IMR-90 (cell line): ENCODE measurements at regions not wholly inside any gene's neighbourhood (a gene's known extent, or its start where the extent isn't known, plus 50 kb on each side); places are given as distances from the start of the nearest gene placed in this dataset.

Source experiments
- ATAC-seq: fragments of 200-7000 bp; cut with Tn5 transposase; 2 replicates; pipeline ENCODE4 v1.9.1; 2020; ENCODE audit warnings: low read depth, mild to moderate bottlenecking, moderate library complexity
- BruUV-seq: library from RNA; stranded (reverse); fragments of 400-500 nt; replicated peaks from 2 replicates; lab custom pipeline; 2021; lab: Mats Ljungman, UMichigan
- CTCF ChIA-PET: fragments of 300-600 bp; formaldehyde crosslinking; extraction: SDS; loops from one replicate; lab custom pipeline; 2021; ENCODE audit warnings: antibody characterized with exemption; lab: Yijun Ruan, JAX
- POLR2A ChIA-PET: fragments of 300-600 bp; sonication (Branson Sonifier 250); formaldehyde crosslinking; loops from one replicate; lab custom pipeline; 2022; ENCODE audit warnings: antibody characterized with exemption; ENCODE audit not compliant: unreplicated experiment; lab: Charles Lee
- DNase-seq: peaks from one replicate; pipeline ENCODE4 v3.0.0; 2013
- H2AFZ ChIP-seq: replicated peaks from 2 replicates; pipeline ENCODE3; 2013; ENCODE audit warnings: low read length, mild to moderate bottlenecking; ENCODE audit not compliant: poor library complexity
- H2AK5ac ChIP-seq: 2 replicates; pipeline ENCODE4 v1.6.1; 2013; ENCODE audit warnings: low read depth, low read length, inconsistent platforms
- H2AK9ac ChIP-seq: replicated peaks from 2 replicates; pipeline ENCODE3; 2013; ENCODE audit warnings: mild to moderate bottlenecking, low read depth, low read length, moderate library complexity; ENCODE audit not compliant: poor library complexity
- H2BK120ac ChIP-seq: 2 replicates; pipeline ENCODE4 v1.6.1; 2013; ENCODE audit warnings: low read depth, low read length, inconsistent platforms
- H2BK15ac ChIP-seq: 3 replicates; pipeline ENCODE4 v1.6.1; 2013; ENCODE audit warnings: low read depth, low read length, inconsistent platforms
- H2BK20ac ChIP-seq: 2 replicates; pipeline ENCODE4 v1.6.1; 2013; ENCODE audit warnings: low read depth, mild to moderate bottlenecking, inconsistent platforms, low read length, moderate library complexity
- H2BK5ac ChIP-seq: 2 replicates; pipeline ENCODE4 v1.6.1; 2013; ENCODE audit warnings: mild to moderate bottlenecking, low read depth, low read length, inconsistent platforms; ENCODE audit not compliant: poor library complexity, severe bottlenecking
- H3K14ac ChIP-seq: replicated peaks from 2 replicates; pipeline ENCODE4 v1.6.1; 2013; ENCODE audit warnings: low read depth, low read length, inconsistent platforms
- H3K18ac ChIP-seq: 2 replicates; pipeline ENCODE4 v1.6.1; 2013; ENCODE audit warnings: low read depth, low read length, control low read depth
- H3K23ac ChIP-seq: 2 replicates; pipeline ENCODE4 v1.6.1; 2013; ENCODE audit warnings: low read depth, low read length, inconsistent platforms
- H3K27ac ChIP-seq: 2 replicates; pipeline ENCODE4 v1.5.1; 2013; ENCODE audit warnings: mild to moderate bottlenecking, control low read depth, low read length; ENCODE audit not compliant: insufficient read depth
- H3K27me3 ChIP-seq: 2 replicates; pipeline ENCODE4 v1.6.1; 2013; ENCODE audit warnings: low read length; ENCODE audit not compliant: control insufficient read depth, insufficient read depth
- H3K36me3 ChIP-seq: 2 replicates; pipeline ENCODE4 v1.6.1; 2013; ENCODE audit warnings: low read length, mixed read lengths; ENCODE audit not compliant: control insufficient read depth, insufficient read depth
- H3K4ac ChIP-seq: 2 replicates; pipeline ENCODE4 v1.6.1; 2013; ENCODE audit warnings: low read depth, low read length, inconsistent platforms
- H3K4me1 ChIP-seq: 2 replicates; pipeline ENCODE4 v1.6.1; 2013; ENCODE audit warnings: low read length, mixed read lengths; ENCODE audit not compliant: control insufficient read depth, insufficient read depth
- H3K4me2 ChIP-seq: 2 replicates; pipeline ENCODE4 v1.6.1; 2013; ENCODE audit warnings: low read depth, mild to moderate bottlenecking, control low read depth, low read length, moderate library complexity
- H3K4me3 ChIP-seq: 2 replicates; pipeline ENCODE4 v1.5.1; 2013; ENCODE audit warnings: low read depth, mild to moderate bottlenecking, control low read depth, low read length, moderate library complexity; ENCODE audit not compliant: insufficient read depth
- H3K56ac ChIP-seq: 2 replicates; pipeline ENCODE4 v1.6.1; 2013; ENCODE audit warnings: low read length, inconsistent platforms; ENCODE audit not compliant: insufficient read depth; ENCODE audit errors: extremely low read depth
- H3K79me1 ChIP-seq, 2 experiments: 2 replicates each; pipeline ENCODE4 v1.6.1; 2013; ENCODE audit warnings: low read length in 2 of 2, inconsistent platforms in 1 of 2, low read depth in 1 of 2
- H3K9ac ChIP-seq: 2 replicates; pipeline ENCODE4 v1.6.1; 2013; ENCODE audit warnings: low read depth, low read length, control low read depth
- H3K9me1 ChIP-seq: 2 replicates; pipeline ENCODE4 v1.6.1; 2013; ENCODE audit warnings: low read length, inconsistent platforms; ENCODE audit not compliant: insufficient read depth
- H3K9me3 ChIP-seq: 2 replicates; pipeline ENCODE4 v1.6.1; 2013; ENCODE audit warnings: low read length; ENCODE audit not compliant: control insufficient read depth, insufficient read depth
- H4K20me1 ChIP-seq: 2 replicates; pipeline ENCODE4 v1.6.1; 2013; ENCODE audit warnings: low read length, inconsistent platforms; ENCODE audit not compliant: insufficient read depth
- H4K5ac ChIP-seq: 2 replicates; pipeline ENCODE4 v1.6.1; 2013; ENCODE audit warnings: mild to moderate bottlenecking, low read depth, low read length, control low read depth
- H4K8ac ChIP-seq, 2 experiments: 2 replicates each; pipeline ENCODE4 v1.6.1; 2013; ENCODE audit warnings: low read depth in 2 of 2, low read length in 2 of 2, control low read depth in 1 of 2, inconsistent platforms in 1 of 2
- H4K91ac ChIP-seq: 2 replicates; pipeline ENCODE4 v1.6.1; 2013; ENCODE audit warnings: low read depth, low read length, inconsistent platforms; ENCODE audit not compliant: insufficient read depth
- BHLHE40 ChIP-seq: fragments of 150-350 bp; IDR thresholded peaks from 2 replicates; pipeline ENCODE4 v1.6.1; 2016; ENCODE audit warnings: mild to moderate bottlenecking, low read depth, low read length
- ELK1 ChIP-seq: fragments of 150-350 bp; IDR thresholded peaks from 2 replicates; pipeline ENCODE4 v1.6.1; 2016; ENCODE audit warnings: low read depth, mild to moderate bottlenecking, low read length, moderate library complexity, borderline replicate concordance
- MAZ ChIP-seq: IDR thresholded peaks from 2 replicates; pipeline ENCODE4 v1.6.1; 2012; ENCODE audit warnings: low read depth, mild to moderate bottlenecking, low read length, improper control_type of control experiment, moderate library complexity, borderline replicate concordance
- MXI1 ChIP-seq: IDR thresholded peaks from 2 replicates; pipeline ENCODE4 v1.6.1; 2012; ENCODE audit warnings: low read depth, mild to moderate bottlenecking, low read length, moderate library complexity, borderline replicate concordance
- NFE2L2 ChIP-seq: fragments of 150-350 bp; IDR thresholded peaks from 2 replicates; pipeline ENCODE4 v1.6.1; 2016; ENCODE audit warnings: low read depth, mild to moderate bottlenecking, low read length
- POLR2A ChIP-seq: IDR thresholded peaks from 2 replicates; pipeline ENCODE4 v1.6.1; 2012; ENCODE audit warnings: mild to moderate bottlenecking, low read depth, low read length
- RAD21 ChIP-seq: IDR thresholded peaks from 2 replicates; pipeline ENCODE4 v1.6.1; 2012; ENCODE audit warnings: low read length, improper control_type of control experiment
- RCOR1 ChIP-seq: IDR thresholded peaks from 2 replicates; pipeline ENCODE4 v1.6.1; 2012; ENCODE audit warnings: mild to moderate bottlenecking, low read length, improper control_type of control experiment; ENCODE audit not compliant: insufficient replicate concordance
- RFX5 ChIP-seq: IDR thresholded peaks from 2 replicates; pipeline ENCODE4 v1.8.0; 2012; ENCODE audit warnings: low read depth, mild to moderate bottlenecking, low read length, moderate library complexity
- SMC3 ChIP-seq: fragments of 150-350 bp; IDR thresholded peaks from 2 replicates; pipeline ENCODE4 v1.6.1; 2016; ENCODE audit warnings: low read depth, mild to moderate bottlenecking, antibody characterized with exemption, low read length, moderate library complexity
- USF2 ChIP-seq: fragments of 150-350 bp; IDR thresholded peaks from 2 replicates; pipeline ENCODE4 v1.6.1; 2017; ENCODE audit warnings: mild to moderate bottlenecking, antibody characterized with exemption, low read length, low read depth
- WGBS, 2 experiments: methylation state at CpG; one replicate each; pipeline versions ENCODE4 v1.1.5 to v1.1.7; 2013; ENCODE audit warnings: missing lambda C conversion rate in 2 of 2; ENCODE audit not compliant: insufficient read length in 1 of 2; ENCODE audit errors: extremely low coverage in 2 of 2; 5-methylcytosine and 5-hydroxymethylcytosine counted together
- dilution Hi-C: fragments of 300-500 bp; cut with HindIII; formaldehyde crosslinking; loops from one replicate; pipeline ENCODE4 v1.14.3; 2018; ENCODE audit warnings: low sequenced_read_pairs; ENCODE audit not compliant: unreplicated experiment
- in situ Hi-C: fragments of 300-500 bp; cut with MboI; formaldehyde crosslinking; loops from 3 replicates; pipeline ENCODE4 v1.14.3; 2019; ENCODE audit warnings: low sequenced_read_pairs, inconsistent platforms, mixed read lengths
- intact Hi-C: fragments of 100-400 bp; cut with micrococcal nuclease; formaldehyde crosslinking; loops from 2 replicates; pipeline ENCODE4 v1.10.0; 2022
- TF ChIP-seq, protein P1 (sequence below): conservative IDR thresholded peaks from 2 replicates; pipeline ENCODE4 v1.5.1; 2012; ENCODE audit warnings: mild to moderate bottlenecking, low read depth, low read length, improper control_type of control experiment

DNA sequence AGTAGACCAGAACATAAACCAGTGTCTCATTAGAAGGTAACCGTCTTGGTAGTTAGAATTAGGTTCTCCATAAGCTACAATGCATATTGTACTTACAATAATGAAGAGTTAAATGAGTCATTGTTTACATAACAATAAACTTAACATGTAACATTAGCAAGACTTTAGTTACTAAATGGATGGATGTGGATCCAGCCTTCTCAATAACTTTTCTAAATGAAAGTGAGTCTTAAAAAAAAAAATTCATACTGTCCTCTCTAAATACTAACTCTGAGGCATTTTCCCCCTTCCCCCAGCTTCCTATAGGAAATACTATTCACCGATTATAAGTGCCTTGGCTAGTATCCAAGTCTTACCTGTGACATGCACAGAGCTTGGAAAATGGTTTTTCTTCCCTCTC is 155.3 kb downstream of the CYB561 start:
- no peak for ATAC-seq
- Histone ChIP-seq H2BK5ac (no peak overlapping the region), H4K5ac (no peak overlapping the region), H3K56ac (no peak overlapping the region), H3K4ac (no peak overlapping the region), H4K91ac (no peak overlapping the region), H2BK15ac (no peak overlapping the region), H3K9ac (no peak overlapping the region), H2BK120ac (no peak overlapping the region), H2AFZ (no peak overlapping the region), H3K4me2 (no peak overlapping the region; the same call in 1 of the 2 replicates), H3K4me1 (peaks cover 9% of the 10 kb centered on the region), H3K23ac (no peak overlapping the region), H3K9me1 (peaks cover 6% of the 10 kb centered on the region; the same call in 1 of the 2 replicates), H4K20me1 (no peaks in the 10 kb centered on the region), H3K18ac (no peak overlapping the region), H2BK20ac (no peak overlapping the region), H3K27me3 (no peaks in the 10 kb centered on the region), H3K4me3 (no peak overlapping the region), H3K27ac (no peak overlapping the region), H4K8ac (no peak overlapping the region), H3K36me3 (peaks cover 3% of the 10 kb centered on the region), H3K14ac (0 out of 2 replicates have a peak overlapping the region, but pooled peaks have one; percentile 0), H2AK9ac (no peak overlapping the region), H3K9me3 (peaks cover 2% of the 10 kb centered on the region; the same call in 1 of the 2 replicates), H2AK5ac (no peak overlapping the region), H3K79me1 (peaks cover 27 to 41% of the 10 kb centered on the region in 2 experiments)
- intact Hi-C loops (loop anchor here (5.0 kb wide), 1 partner anchor 42 kb away; no protein-coding TSS in a partner anchor), dilution Hi-C loops (no loop called here), in situ Hi-C loops (no loop called here)
- no peak for TF ChIP-seq MXI1
- no peak for TF ChIP-seq RCOR1
- no peak for TF ChIP-seq BHLHE40
- no peak for TF ChIP-seq RAD21
- no peak for TF ChIP-seq MAZ
- TF ChIP-seq POLR2A: no peak
- no peak for TF ChIP-seq NFE2L2
- TF ChIP-seq, protein P1, sequence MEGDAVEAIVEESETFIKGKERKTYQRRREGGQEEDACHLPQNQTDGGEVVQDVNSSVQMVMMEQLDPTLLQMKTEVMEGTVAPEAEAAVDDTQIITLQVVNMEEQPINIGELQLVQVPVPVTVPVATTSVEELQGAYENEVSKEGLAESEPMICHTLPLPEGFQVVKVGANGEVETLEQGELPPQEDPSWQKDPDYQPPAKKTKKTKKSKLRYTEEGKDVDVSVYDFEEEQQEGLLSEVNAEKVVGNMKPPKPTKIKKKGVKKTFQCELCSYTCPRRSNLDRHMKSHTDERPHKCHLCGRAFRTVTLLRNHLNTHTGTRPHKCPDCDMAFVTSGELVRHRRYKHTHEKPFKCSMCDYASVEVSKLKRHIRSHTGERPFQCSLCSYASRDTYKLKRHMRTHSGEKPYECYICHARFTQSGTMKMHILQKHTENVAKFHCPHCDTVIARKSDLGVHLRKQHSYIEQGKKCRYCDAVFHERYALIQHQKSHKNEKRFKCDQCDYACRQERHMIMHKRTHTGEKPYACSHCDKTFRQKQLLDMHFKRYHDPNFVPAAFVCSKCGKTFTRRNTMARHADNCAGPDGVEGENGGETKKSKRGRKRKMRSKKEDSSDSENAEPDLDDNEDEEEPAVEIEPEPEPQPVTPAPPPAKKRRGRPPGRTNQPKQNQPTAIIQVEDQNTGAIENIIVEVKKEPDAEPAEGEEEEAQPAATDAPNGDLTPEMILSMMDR: no peak
- TF ChIP-seq USF2: no peak
- TF ChIP-seq RFX5: no peak
- TF ChIP-seq SMC3: no peak
- no peak for TF ChIP-seq ELK1
- CTCF ChIA-PET: no interaction called here
- WGBS, 2 experiments: no CpG with 5 or more reads among the region's 2 CpGs
- no TSS peak for BruUV-seq
- POLR2A ChIA-PET: no interaction called here
- no peak for DNase-seq
